Ovary (tissue), 3 donors: ENCODE measurements at regions not wholly inside any gene's neighbourhood (a gene's known extent, or its start where the extent isn't known, plus 50 kb on each side); places are given as distances from the start of the nearest gene placed in this dataset.

Experiments
- CTCF ChIP-seq, 3 donors: fragments of 450-650 bp in 2 of 3; fragments of 200-600 bp in 1 of 3; IDR thresholded peaks; one replicate each; pipeline versions ENCODE4 v1.5.1 to v1.8.0; 2016 to 2022; ENCODE audit warnings: antibody characterized with exemption in 3 of 3, mild to moderate bottlenecking in 1 of 3
- EP300 ChIP-seq: sonication (generic); formaldehyde crosslinking; IDR thresholded peaks from one replicate; pipeline ENCODE4 v1.6.1; 2017; ENCODE audit warnings: antibody characterized with exemption
- donor health status: DM: no; HTN: no; CAD: no.

- no peak for TF ChIP-seq CTCF (IDR thresholded peaks at IDR 0.05)
- no peak for TF ChIP-seq EP300
Measured at GRCh38 chr6:144876689-144877088, 591.6 kb downstream of the UTRN start.
